Lower leg skin (tissue), 4 donors: ENCODE measurements at regions not wholly inside any gene's neighbourhood (a gene's known extent, or its start where the extent isn't known, plus 50 kb on each side); places are given as distances from the start of the nearest gene placed in this dataset.
"Not testable (repeated sequence)": the region's sequence is repeated elsewhere in the genome, so short reads cannot be mapped to it uniquely, and the experiment has no call there.

ENCODE experiments used
- DNase-seq, 2 donors: peaks; one replicate each; pipeline ENCODE4 v3.0.0-alpha.2; 2019; ENCODE audit warnings: low spot score in 2 of 2
- H3K4me3 ChIP-seq: fragments of 200-600 bp; sonication (generic); 2 replicates; pipeline ENCODE4 v1.5.1; 2017; ENCODE audit warnings: mild to moderate bottlenecking, low read depth; ENCODE audit not compliant: poor library complexity, severe bottlenecking
- CTCF ChIP-seq, 3 donors: fragments of 450-650 bp; IDR thresholded peaks; one replicate each; pipeline ENCODE4 v1.5.1; 2016; ENCODE audit warnings: antibody characterized with exemption in 3 of 3, mild to moderate bottlenecking in 3 of 3, moderate library complexity in 2 of 3
- POLR2A ChIP-seq, 2 donors: fragments of 450-650 bp; IDR thresholded peaks; one replicate each; pipeline ENCODE4 v1.6.1; 2016 to 2017; ENCODE audit warnings: antibody characterized with exemption in 2 of 2, mild to moderate bottlenecking in 1 of 2, moderate library complexity in 1 of 2
- WGBS, 2 donors: methylation state at CpG; one replicate each; pipeline ENCODE4 v1.1.5; 2018; 5-methylcytosine and 5-hydroxymethylcytosine counted together
- intact Hi-C: fragments of 100-400 bp; cut with DNase I; formaldehyde crosslinking; loops from one replicate; pipeline ENCODE4 v1.15.0; 2023; ENCODE audit warnings: low total_unique reads

- TF ChIP-seq CTCF (IDR thresholded peaks at IDR 0.05) (no peak), POLR2A (IDR thresholded peaks at IDR 0.05) (no peak)
- WGBS, 2 donors, result 82 to 87% methylated on average over 6 of the region's 6 CpGs
- H3K4me3 ChIP-seq, result no peak overlapping the region
- intact Hi-C loops, result no loop called here
- DNase-seq, result no peak
Observed at GRCh38 chr1:238443687-238444086, 553.0 kb upstream of the ZP4 start.

- no peak for DNase-seq
- intact Hi-C loops, result no loop called here
- TF ChIP-seq CTCF (IDR thresholded peaks at IDR 0.05) (no peak), POLR2A (IDR thresholded peaks at IDR 0.05) (no peak)
- no peak overlapping the region for H3K4me3 ChIP-seq
Observed at GRCh38 chr1:238439511-238439910, 548.8 kb upstream of the ZP4 start.

- no peak for TF ChIP-seq CTCF (IDR thresholded peaks at IDR 0.05)
- no peak for TF ChIP-seq POLR2A (IDR thresholded peaks at IDR 0.05)
- 48 to 49% methylated on average over 5 of the region's 5 CpGs for WGBS, 2 donors
- no peak overlapping the region for H3K4me3 ChIP-seq
- no peak for DNase-seq
- intact Hi-C loops, result no loop called here
Observed at GRCh38 chr1:238438311-238439270, 547.9 kb upstream of the ZP4 start.

- intact Hi-C loops, DNase-seq, H3K4me3 ChIP-seq: not testable (repeated sequence)
- WGBS, 2 donors, result 64% methylated on average over 2 of the region's 2 CpGs
Observed at GRCh38 chr1:238429703-238430102, 539.0 kb upstream of the ZP4 start.

- 52 to 62% methylated on average over 3 of the region's 3 CpGs for WGBS, 2 donors
- intact Hi-C loops, result no loop called here
- no peak overlapping the region for H3K4me3 ChIP-seq
- TF ChIP-seq CTCF (IDR thresholded peaks at IDR 0.05) (no peak), POLR2A (IDR thresholded peaks at IDR 0.05) (no peak)
- no peak for DNase-seq
Observed at GRCh38 chr1:238419209-238419608, 528.5 kb upstream of the ZP4 start.

GRCh38 chr1:238409932-238410331 is 519.2 kb upstream of the ZP4 start:
- intact Hi-C loops, result no loop called here
- no peak for TF ChIP-seq CTCF (IDR thresholded peaks at IDR 0.05)
- no peak for TF ChIP-seq POLR2A (IDR thresholded peaks at IDR 0.05)
- no peak for DNase-seq

More at GRCh38 chr1:238409932-238410331, 519.2 kb upstream of the ZP4 start:
- 58 to 60% methylated on average over 5 of the region's 5 CpGs for WGBS, 2 donors
- no peak overlapping the region for H3K4me3 ChIP-seq
